GM23338 (cell line): ENCODE measurements at regions not wholly inside any gene's neighbourhood (a gene's known extent, or its start where the extent isn't known, plus 50 kb on each side); places are given as distances from the start of the nearest gene placed in this dataset.

Experiments used
- ATAC-seq: fragments of 200-7000 bp; cut with Tn5 transposase; 3 replicates; pipeline ENCODE4 v1.9.1; 2020
- DNase-seq: peaks from one replicate; pipeline ENCODE4 v3.0.0-alpha.2; 2015; ENCODE audit warnings: low spot score
- H2AFZ ChIP-seq: fragments of 200-600 bp; sonication (generic); 2 replicates; pipeline ENCODE4 v1.8.0; 2016; ENCODE audit warnings: antibody characterized with exemption, mild to moderate bottlenecking, moderate library complexity
- H3F3A ChIP-seq: fragments of 200-600 bp; sonication (generic); replicated peaks from 2 replicates; pipeline ENCODE4 v1.8.0; 2017; ENCODE audit warnings: antibody characterized with exemption, mixed run types, low read depth
- H3K27ac ChIP-seq: fragments of 200-600 bp; sonication (generic); 2 replicates; pipeline ENCODE4 v1.6.1; 2016; ENCODE audit warnings: low read depth
- H3K27me3 ChIP-seq: fragments of 200-600 bp; sonication (generic); 2 replicates; pipeline ENCODE4 v1.8.0; 2016; ENCODE audit warnings: mild to moderate bottlenecking, mixed run types, moderate library complexity; ENCODE audit not compliant: insufficient read depth
- H3K36me3 ChIP-seq: fragments of 200-600 bp; sonication (generic); 2 replicates; pipeline ENCODE4 v1.8.0; 2016; ENCODE audit warnings: mild to moderate bottlenecking; ENCODE audit not compliant: insufficient read depth
- H3K4me1 ChIP-seq: fragments of 200-600 bp; sonication (generic); 2 replicates; pipeline ENCODE4 v1.8.0; 2016; ENCODE audit warnings: mild to moderate bottlenecking, moderate library complexity; ENCODE audit not compliant: insufficient read depth
- H3K4me2 ChIP-seq: fragments of 200-600 bp; sonication (generic); 2 replicates; pipeline ENCODE4 v1.7.1; 2017; ENCODE audit warnings: mixed run types
- H3K4me3 ChIP-seq: fragments of 200-600 bp; sonication (generic); 2 replicates; pipeline ENCODE4 v1.6.1; 2016; ENCODE audit warnings: mixed run types
- H3K79me2 ChIP-seq: fragments of 200-600 bp; sonication (generic); replicated peaks from 2 replicates; pipeline ENCODE4 v1.8.0; 2017; ENCODE audit warnings: mild to moderate bottlenecking; ENCODE audit not compliant: insufficient read depth
- H3K9me2 ChIP-seq: fragments of 200-600 bp; sonication (generic); 2 replicates; pipeline ENCODE4 v1.8.0; 2017; ENCODE audit not compliant: insufficient read depth
- H4K20me1 ChIP-seq: fragments of 200-600 bp; sonication (generic); replicated peaks from 2 replicates; pipeline ENCODE4 v1.8.0; 2017; ENCODE audit warnings: mild to moderate bottlenecking; ENCODE audit not compliant: insufficient read depth
- H3K27ac Mint-ChIP-seq: 2 replicates; pipeline ENCODE4 v1.8.0; 2020; ENCODE audit warnings: inconsistent platforms, mild to moderate bottlenecking, moderate library complexity, mixed read lengths
- H3K27me3 Mint-ChIP-seq: 3 replicates; pipeline ENCODE4 v1.8.0; 2022; ENCODE audit warnings: low read depth, mild to moderate bottlenecking, moderate library complexity, mixed read lengths, inconsistent platforms; ENCODE audit not compliant: insufficient read depth, poor library complexity
- H3K36me3 Mint-ChIP-seq: 3 replicates; pipeline ENCODE4 v1.8.0; 2021; ENCODE audit warnings: low read depth, mild to moderate bottlenecking, inconsistent platforms, moderate library complexity, mixed read lengths
- H3K4me1 Mint-ChIP-seq: 3 replicates; pipeline ENCODE4 v1.8.0; 2020; ENCODE audit warnings: mild to moderate bottlenecking, inconsistent platforms, mixed read lengths
- H3K4me3 Mint-ChIP-seq: 3 replicates; pipeline ENCODE4 v1.8.0; 2021; ENCODE audit warnings: moderate library complexity, mild to moderate bottlenecking, inconsistent platforms, mixed read lengths
- H3K9me3 Mint-ChIP-seq: 3 replicates; pipeline ENCODE4 v1.8.0; 2020; ENCODE audit warnings: moderate library complexity, mild to moderate bottlenecking, inconsistent platforms, mixed read lengths
- ETS1 ChIP-seq: IDR thresholded peaks from 2 replicates; pipeline ENCODE4 v1.6.1; 2016; ENCODE audit warnings: antibody characterized with exemption
- EZH2 ChIP-seq: fragments of 200-600 bp; sonication (generic); IDR thresholded peaks from one replicate; pipeline ENCODE4 v1.8.0; 2017; ENCODE audit warnings: antibody characterized with exemption, mild to moderate bottlenecking, low read depth; ENCODE audit not compliant: unreplicated experiment
- EZH2phosphoT487 ChIP-seq: fragments of 200-600 bp; sonication (generic); IDR thresholded peaks from one replicate; pipeline ENCODE4 v1.8.1; 2018; ENCODE audit warnings: antibody characterized with exemption; ENCODE audit not compliant: unreplicated experiment
- JUNB ChIP-seq: IDR thresholded peaks from one replicate; pipeline ENCODE4 v1.6.1; 2016; ENCODE audit warnings: antibody characterized with exemption; ENCODE audit not compliant: unreplicated experiment
- NANOG ChIP-seq: IDR thresholded peaks from 2 replicates; pipeline ENCODE4 v1.6.1; 2016; ENCODE audit warnings: antibody characterized with exemption, borderline replicate concordance
- POLR2AphosphoS5 ChIP-seq: IDR thresholded peaks from 2 replicates; pipeline ENCODE4 v1.6.1; 2016; ENCODE audit warnings: antibody characterized with exemption, low read depth
- STAT1 ChIP-seq: IDR thresholded peaks from one replicate; pipeline ENCODE4 v1.6.1; 2016; ENCODE audit warnings: antibody characterized with exemption; ENCODE audit not compliant: unreplicated experiment
- ZNF114 ChIP-seq: fragments of 250-450 bp; sonication (Bioruptor Pico); IDR thresholded peaks from 2 replicates; pipeline ENCODE4 v1.5.0; 2020; ENCODE audit warnings: mild to moderate bottlenecking, moderate library complexity
- TF ChIP-seq, protein P1 (sequence below): fragments of 250-450 bp; sonication (Bioruptor Pico); IDR thresholded peaks from 2 replicates; pipeline ENCODE4 v1.5.0; 2020; ENCODE audit warnings: mild to moderate bottlenecking, moderate library complexity

DNA sequence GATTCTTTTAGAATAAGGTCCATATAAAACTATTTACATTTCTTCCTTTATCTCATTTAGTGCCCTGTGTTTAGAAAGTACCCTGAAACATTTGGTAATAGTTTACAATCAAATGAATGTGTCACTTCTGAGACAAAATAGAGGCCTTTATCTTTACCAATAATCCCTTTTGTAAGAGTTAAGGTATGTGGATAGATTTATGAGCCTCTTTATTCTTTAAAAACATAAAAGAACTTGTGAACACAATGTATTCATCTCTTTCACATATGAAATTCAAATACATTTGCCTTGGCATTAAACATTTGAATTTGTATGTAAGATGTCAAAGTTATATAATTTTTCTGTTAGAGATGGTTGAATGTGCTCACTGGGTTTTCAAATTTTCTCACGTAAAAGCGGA lies 180.5 kb upstream of the CWC22 start:
- Histone ChIP-seq H3K9me2 (no peaks in the 10 kb centered on the region), H3K27me3 (no peaks in the 10 kb centered on the region), H3K4me3 (no peak overlapping the region), H2AFZ (no peak overlapping the region), H4K20me1 (no peaks in the 10 kb centered on the region), H3K27ac (no peak overlapping the region), H3K4me2 (no peak overlapping the region), H3K36me3 (no peaks in the 10 kb centered on the region), H3K79me2 (no peaks in the 10 kb centered on the region), H3F3A (no peaks in the 10 kb centered on the region), H3K4me1 (no peaks in the 10 kb centered on the region)
- H3K27ac Mint-ChIP-seq, result no peak overlapping the region
- H3K36me3 Mint-ChIP-seq, result no peaks in the 10 kb centered on the region
- H3K4me1 Mint-ChIP-seq, result peaks cover 3% of the 10 kb centered on the region; the same call in 1 of the 3 replicates
- no peak for DNase-seq
- H3K27me3 Mint-ChIP-seq, result no peaks in the 10 kb centered on the region
- H3K4me3 Mint-ChIP-seq, result no peak overlapping the region
- H3K9me3 Mint-ChIP-seq, result no peaks in the 10 kb centered on the region
- no peak for TF ChIP-seq NANOG
- no peak for ATAC-seq

- Histone ChIP-seq H3K27ac (no peak overlapping the region), H3K36me3 (no peaks in the 10 kb centered on the region), H2AFZ (no peak overlapping the region), H3K4me1 (peaks cover 22% of the 10 kb centered on the region), H3K79me2 (no peaks in the 10 kb centered on the region), H3K27me3 (no peaks in the 10 kb centered on the region), H3K9me2 (no peaks in the 10 kb centered on the region), H3F3A (no peaks in the 10 kb centered on the region), H3K4me3 (no peak overlapping the region), H3K4me2 (no peak overlapping the region), H4K20me1 (no peaks in the 10 kb centered on the region)
- no peaks in the 10 kb centered on the region for H3K27me3 Mint-ChIP-seq
- no peak for TF ChIP-seq STAT1
- TF ChIP-seq POLR2AphosphoS5, result no peak
- TF ChIP-seq ZNF114, result no peak
- TF ChIP-seq EZH2, result no peak
- no peak for TF ChIP-seq NANOG
- ATAC-seq (no peak), DNase-seq (no peak)
- H3K4me3 Mint-ChIP-seq, result no peak overlapping the region
- no peaks in the 10 kb centered on the region for H3K9me3 Mint-ChIP-seq
- no peaks in the 10 kb centered on the region for H3K36me3 Mint-ChIP-seq
- peaks cover 21% of the 10 kb centered on the region for H3K4me1 Mint-ChIP-seq
- H3K27ac Mint-ChIP-seq, result no peak overlapping the region
These were observed 177.4 kb upstream of the CWC22 start for GRCh38 chr2:180184506-180184905.

DNA sequence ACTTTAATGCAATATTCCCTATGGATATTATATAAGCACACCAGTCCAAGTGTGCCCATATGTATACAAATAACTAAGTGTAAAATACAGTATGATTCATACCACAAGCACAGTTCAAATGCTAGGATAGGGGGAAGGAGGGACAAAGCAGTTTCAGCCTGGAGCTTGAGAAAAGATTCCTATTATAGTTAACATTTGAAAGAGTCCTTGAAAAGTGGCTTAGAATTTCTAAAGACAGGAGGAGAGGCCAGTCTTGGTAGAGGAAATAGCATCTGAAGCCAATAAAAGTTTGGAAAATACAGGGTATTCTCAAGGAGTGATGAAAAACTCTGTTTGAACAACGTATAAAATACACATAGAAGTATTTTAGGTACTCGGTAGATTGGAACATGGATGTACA lies 173.4 kb upstream of the CWC22 start:
- no peaks in the 10 kb centered on the region for H3K79me2 ChIP-seq
- H3K36me3 Mint-ChIP-seq, result no peaks in the 10 kb centered on the region
- H3F3A ChIP-seq, result no peaks in the 10 kb centered on the region
- no peaks in the 10 kb centered on the region for H3K9me3 Mint-ChIP-seq
- H3K4me3 Mint-ChIP-seq, result no peak overlapping the region
- peak; percentile 29 for DNase-seq
- H3K27me3 Mint-ChIP-seq, result peaks cover 3% of the 10 kb centered on the region
- H3K4me1 ChIP-seq, result peaks cover 28% of the 10 kb centered on the region
- peaks cover 28% of the 10 kb centered on the region for H3K4me1 Mint-ChIP-seq
- H3K9me2 ChIP-seq, result no peaks in the 10 kb centered on the region
- H4K20me1 ChIP-seq, result no peaks in the 10 kb centered on the region
- ATAC-seq, result peak; percentile 63
- H3K4me3 ChIP-seq, result no peak overlapping the region
- 0 out of 2 replicates have a peak overlapping the region, but pooled peaks have one; percentile 14 for H3K27ac Mint-ChIP-seq
- H3K27me3 ChIP-seq, result no peaks in the 10 kb centered on the region
- no peak overlapping the region for H2AFZ ChIP-seq
- H3K4me2 ChIP-seq, result peak overlapping the region; percentile 10
- H3K36me3 ChIP-seq, result no peaks in the 10 kb centered on the region
- no peak overlapping the region for H3K27ac ChIP-seq
- TF ChIP-seq EZH2phosphoT487 (no peak), ETS1 (no peak), ZNF114 (no peak), STAT1 (no peak), EZH2 (no peak), JUNB (no peak)
- TF ChIP-seq, protein P1, sequence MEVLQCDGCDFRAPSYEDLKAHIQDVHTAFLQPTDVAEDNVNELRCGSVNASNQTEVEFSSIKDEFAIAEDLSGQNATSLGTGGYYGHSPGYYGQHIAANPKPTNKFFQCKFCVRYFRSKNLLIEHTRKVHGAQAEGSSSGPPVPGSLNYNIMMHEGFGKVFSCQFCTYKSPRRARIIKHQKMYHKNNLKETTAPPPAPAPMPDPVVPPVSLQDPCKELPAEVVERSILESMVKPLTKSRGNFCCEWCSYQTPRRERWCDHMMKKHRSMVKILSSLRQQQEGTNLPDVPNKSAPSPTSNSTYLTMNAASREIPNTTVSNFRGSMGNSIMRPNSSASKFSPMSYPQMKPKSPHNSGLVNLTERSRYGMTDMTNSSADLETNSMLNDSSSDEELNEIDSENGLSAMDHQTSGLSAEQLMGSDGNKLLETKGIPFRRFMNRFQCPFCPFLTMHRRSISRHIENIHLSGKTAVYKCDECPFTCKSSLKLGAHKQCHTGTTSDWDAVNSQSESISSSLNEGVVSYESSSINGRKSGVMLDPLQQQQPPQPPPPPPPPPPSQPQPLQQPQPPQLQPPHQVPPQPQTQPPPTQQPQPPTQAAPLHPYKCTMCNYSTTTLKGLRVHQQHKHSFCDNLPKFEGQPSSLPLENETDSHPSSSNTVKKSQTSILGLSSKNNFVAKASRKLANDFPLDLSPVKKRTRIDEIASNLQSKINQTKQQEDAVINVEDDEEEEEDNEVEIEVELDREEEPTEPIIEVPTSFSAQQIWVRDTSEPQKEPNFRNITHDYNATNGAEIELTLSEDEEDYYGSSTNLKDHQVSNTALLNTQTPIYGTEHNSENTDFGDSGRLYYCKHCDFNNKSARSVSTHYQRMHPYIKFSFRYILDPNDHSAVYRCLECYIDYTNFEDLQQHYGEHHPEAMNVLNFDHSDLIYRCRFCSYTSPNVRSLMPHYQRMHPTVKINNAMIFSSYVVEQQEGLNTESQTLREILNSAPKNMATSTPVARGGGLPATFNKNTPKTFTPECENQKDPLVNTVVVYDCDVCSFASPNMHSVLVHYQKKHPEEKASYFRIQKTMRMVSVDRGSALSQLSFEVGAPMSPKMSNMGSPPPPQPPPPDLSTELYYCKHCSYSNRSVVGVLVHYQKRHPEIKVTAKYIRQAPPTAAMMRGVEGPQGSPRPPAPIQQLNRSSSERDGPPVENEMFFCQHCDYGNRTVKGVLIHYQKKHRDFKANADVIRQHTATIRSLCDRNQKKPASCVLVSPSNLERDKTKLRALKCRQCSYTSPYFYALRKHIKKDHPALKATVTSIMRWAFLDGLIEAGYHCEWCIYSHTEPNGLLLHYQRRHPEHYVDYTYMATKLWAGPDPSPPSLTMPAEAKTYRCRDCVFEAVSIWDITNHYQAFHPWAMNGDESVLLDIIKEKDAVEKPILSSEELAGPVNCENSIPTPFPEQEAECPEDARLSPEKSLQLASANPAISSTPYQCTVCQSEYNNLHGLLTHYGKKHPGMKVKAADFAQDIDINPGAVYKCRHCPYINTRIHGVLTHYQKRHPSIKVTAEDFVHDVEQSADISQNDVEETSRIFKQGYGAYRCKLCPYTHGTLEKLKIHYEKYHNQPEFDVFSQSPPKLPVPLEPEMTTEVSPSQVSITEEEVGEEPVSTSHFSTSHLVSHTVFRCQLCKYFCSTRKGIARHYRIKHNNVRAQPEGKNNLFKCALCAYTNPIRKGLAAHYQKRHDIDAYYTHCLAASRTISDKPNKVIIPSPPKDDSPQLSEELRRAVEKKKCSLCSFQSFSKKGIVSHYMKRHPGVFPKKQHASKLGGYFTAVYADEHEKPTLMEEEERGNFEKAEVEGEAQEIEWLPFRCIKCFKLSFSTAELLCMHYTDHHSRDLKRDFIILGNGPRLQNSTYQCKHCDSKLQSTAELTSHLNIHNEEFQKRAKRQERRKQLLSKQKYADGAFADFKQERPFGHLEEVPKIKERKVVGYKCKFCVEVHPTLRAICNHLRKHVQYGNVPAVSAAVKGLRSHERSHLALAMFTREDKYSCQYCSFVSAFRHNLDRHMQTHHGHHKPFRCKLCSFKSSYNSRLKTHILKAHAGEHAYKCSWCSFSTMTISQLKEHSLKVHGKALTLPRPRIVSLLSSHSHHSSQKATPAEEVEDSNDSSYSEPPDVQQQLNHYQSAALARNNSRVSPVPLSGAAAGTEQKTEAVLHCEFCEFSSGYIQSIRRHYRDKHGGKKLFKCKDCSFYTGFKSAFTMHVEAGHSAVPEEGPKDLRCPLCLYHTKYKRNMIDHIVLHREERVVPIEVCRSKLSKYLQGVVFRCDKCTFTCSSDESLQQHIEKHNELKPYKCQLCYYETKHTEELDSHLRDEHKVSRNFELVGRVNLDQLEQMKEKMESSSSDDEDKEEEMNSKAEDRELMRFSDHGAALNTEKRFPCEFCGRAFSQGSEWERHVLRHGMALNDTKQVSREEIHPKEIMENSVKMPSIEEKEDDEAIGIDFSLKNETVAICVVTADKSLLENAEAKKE, result no peak
